ENCODE measurements at regions not wholly inside any gene's neighbourhood (a gene's known extent, or its start where the extent isn't known, plus 50 kb on each side); places are given as distances from the start of the nearest gene placed in this dataset.

DNA sequence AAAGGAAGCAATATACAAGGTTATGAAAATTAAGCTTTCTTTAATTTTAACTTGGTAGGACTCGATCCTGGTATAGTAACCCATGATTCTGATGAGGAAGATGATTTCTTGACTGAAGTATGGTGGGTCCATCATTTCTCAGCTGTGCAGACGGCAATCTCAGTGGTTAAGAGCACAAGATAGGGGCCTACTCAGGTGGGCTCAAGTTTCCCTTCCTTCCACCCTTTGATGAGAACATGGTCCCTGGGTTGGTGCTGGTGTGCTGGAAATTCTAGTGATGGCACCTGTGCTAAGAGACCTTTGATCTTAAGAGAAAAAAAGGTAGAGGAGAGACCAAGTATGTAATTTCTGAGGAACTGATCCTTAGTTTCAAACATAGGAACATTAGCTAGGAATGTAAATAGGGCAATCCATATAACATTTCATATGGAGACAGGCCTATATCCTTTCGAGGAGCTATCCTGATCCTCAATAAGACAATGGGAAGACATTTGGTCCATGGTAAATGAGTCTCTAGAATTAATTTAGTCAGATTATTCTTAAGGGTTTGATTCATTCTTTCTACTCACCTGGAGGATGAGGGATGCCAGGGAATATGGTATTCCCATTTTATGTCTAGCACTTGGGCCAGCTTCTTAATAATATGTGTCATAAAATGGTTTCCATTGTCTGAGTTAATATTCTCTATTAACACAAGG lies 104.5 kb upstream of the NECTIN3 start:
- TF ChIP-seq CEBPB (IDR thresholded peaks at IDR 0.05), result no peak
- TF ChIP-seq EP300 (IDR thresholded peaks at IDR 0.05; ENCODE audit: borderline replicate concordance), result no peak
- TF ChIP-seq FOXM1 (IDR thresholded peaks at IDR 0.05; ENCODE audit: borderline replicate concordance, low read depth), result no peak
- TF ChIP-seq, protein P1, sequence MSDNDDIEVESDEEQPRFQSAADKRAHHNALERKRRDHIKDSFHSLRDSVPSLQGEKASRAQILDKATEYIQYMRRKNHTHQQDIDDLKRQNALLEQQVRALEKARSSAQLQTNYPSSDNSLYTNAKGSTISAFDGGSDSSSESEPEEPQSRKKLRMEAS (IDR thresholded peaks at IDR 0.05), result no peak
- no peak for TF ChIP-seq ZBTB7A (IDR thresholded peaks at IDR 0.05; ENCODE audit: low read depth)
- TF ChIP-seq, protein P2, sequence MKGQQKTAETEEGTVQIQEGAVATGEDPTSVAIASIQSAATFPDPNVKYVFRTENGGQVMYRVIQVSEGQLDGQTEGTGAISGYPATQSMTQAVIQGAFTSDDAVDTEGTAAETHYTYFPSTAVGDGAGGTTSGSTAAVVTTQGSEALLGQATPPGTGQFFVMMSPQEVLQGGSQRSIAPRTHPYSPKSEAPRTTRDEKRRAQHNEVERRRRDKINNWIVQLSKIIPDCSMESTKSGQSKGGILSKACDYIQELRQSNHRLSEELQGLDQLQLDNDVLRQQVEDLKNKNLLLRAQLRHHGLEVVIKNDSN (IDR thresholded peaks at IDR 0.05), result no peak
- TF ChIP-seq YY1 (IDR thresholded peaks at IDR 0.05; ENCODE audit: low read depth), result no peak
- no peak for TF ChIP-seq TCF12 (IDR thresholded peaks at IDR 0.05; ENCODE audit: low read depth)
- TF ChIP-seq CREB1 (IDR thresholded peaks at IDR 0.05; ENCODE audit: low read depth), result no peak
- TF ChIP-seq, protein P3, sequence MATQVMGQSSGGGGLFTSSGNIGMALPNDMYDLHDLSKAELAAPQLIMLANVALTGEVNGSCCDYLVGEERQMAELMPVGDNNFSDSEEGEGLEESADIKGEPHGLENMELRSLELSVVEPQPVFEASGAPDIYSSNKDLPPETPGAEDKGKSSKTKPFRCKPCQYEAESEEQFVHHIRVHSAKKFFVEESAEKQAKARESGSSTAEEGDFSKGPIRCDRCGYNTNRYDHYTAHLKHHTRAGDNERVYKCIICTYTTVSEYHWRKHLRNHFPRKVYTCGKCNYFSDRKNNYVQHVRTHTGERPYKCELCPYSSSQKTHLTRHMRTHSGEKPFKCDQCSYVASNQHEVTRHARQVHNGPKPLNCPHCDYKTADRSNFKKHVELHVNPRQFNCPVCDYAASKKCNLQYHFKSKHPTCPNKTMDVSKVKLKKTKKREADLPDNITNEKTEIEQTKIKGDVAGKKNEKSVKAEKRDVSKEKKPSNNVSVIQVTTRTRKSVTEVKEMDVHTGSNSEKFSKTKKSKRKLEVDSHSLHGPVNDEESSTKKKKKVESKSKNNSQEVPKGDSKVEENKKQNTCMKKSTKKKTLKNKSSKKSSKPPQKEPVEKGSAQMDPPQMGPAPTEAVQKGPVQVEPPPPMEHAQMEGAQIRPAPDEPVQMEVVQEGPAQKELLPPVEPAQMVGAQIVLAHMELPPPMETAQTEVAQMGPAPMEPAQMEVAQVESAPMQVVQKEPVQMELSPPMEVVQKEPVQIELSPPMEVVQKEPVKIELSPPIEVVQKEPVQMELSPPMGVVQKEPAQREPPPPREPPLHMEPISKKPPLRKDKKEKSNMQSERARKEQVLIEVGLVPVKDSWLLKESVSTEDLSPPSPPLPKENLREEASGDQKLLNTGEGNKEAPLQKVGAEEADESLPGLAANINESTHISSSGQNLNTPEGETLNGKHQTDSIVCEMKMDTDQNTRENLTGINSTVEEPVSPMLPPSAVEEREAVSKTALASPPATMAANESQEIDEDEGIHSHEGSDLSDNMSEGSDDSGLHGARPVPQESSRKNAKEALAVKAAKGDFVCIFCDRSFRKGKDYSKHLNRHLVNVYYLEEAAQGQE (IDR thresholded peaks at IDR 0.05; ENCODE audit: low read depth), result no peak
- TF ChIP-seq TAF1 (IDR thresholded peaks at IDR 0.05; ENCODE audit: low read depth), result no peak
- TF ChIP-seq RAD21 (IDR thresholded peaks at IDR 0.05; ENCODE audit: low read depth), result no peak
- no peak for TF ChIP-seq EGR1 (IDR thresholded peaks at IDR 0.05)
- no peak for TF ChIP-seq NFIC (IDR thresholded peaks at IDR 0.05)
- TF ChIP-seq TEAD4 (IDR thresholded peaks at IDR 0.05), result no peak

DNA sequence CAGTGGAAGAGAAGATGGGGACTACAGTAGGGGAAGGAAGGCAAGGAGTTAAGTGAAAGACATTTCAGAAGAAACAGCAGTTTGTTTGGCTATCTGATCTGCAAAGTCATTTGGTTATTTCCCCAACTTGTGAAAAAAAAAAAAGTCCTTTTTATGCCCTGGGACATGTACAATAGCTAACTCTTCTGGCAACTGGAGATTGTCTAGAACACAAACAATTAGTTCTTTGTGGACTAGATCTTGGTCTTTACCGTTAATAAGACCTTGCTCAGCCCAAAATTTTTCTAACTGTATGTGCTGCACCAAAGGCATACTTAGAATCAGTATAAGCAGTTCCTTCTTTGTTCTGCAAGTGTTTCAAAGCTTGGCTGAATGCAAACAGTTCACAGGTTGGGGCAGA lies 103.5 kb upstream of the NECTIN3 start:
- no peak for TF ChIP-seq TEAD4 (IDR thresholded peaks at IDR 0.05)
- TF ChIP-seq, protein P3 (IDR thresholded peaks at IDR 0.05; ENCODE audit: low read depth), result no peak
- no peak for TF ChIP-seq TCF12 (IDR thresholded peaks at IDR 0.05; ENCODE audit: low read depth)
- no peak for TF ChIP-seq YY1 (IDR thresholded peaks at IDR 0.05; ENCODE audit: low read depth)
- TF ChIP-seq CEBPB (IDR thresholded peaks at IDR 0.05), result no peak
- no peak for TF ChIP-seq ZBTB7A (IDR thresholded peaks at IDR 0.05; ENCODE audit: low read depth)
- no peak for TF ChIP-seq RAD21 (IDR thresholded peaks at IDR 0.05; ENCODE audit: low read depth)
- TF ChIP-seq TAF1 (IDR thresholded peaks at IDR 0.05; ENCODE audit: low read depth), result no peak
- TF ChIP-seq EGR1 (IDR thresholded peaks at IDR 0.05), result no peak
- TF ChIP-seq EP300 (IDR thresholded peaks at IDR 0.05; ENCODE audit: borderline replicate concordance), result no peak
- TF ChIP-seq CREB1 (IDR thresholded peaks at IDR 0.05; ENCODE audit: low read depth), result no peak
- TF ChIP-seq, protein P1 (IDR thresholded peaks at IDR 0.05), result no peak

DNA sequence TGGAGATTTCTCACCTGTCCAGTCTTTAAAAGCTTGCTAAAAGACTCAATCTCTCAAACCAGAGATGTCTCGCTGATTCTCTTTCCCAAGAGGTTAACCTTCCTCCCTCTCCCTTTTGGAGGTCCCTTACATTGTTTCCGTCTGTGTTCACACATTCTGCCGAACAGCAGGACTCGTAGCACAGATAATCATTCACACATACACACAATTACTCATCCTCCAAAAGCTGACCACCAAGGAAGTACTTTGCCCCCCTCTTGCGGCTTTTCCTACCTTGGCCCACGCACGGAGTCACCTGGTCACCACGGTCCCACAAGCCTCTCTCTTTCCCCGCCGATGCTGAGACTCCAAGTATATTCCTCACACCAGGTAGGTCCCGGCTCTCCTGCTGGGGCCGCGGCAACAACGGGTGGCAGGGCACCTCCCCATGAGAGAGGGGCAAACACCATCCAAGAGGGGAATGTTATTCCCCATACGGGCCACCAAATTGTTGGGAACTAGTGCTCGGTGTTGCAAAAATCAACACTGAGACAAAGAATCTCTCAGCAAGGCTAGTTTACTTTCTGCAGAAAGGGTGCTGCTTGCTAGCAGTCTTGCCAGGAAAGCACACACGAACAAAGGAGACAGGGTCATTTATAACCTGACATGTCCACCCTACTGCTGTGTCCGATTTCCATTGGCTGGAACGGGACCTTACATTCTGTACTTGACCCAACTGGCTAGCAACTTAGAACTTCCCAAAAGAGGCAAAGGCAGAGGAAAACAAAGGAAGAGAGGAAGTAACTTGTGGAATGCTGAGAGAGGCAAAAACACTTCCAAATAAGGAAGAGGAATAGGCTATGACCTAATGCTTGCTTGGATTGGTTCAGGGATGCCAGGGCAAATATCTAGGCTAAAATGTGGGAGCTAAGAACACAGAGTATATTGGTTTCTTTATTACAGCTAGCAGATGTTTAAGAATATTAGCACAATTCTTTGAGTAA lies 102.1 kb upstream of the NECTIN3 start:
- TF ChIP-seq YY1 (IDR thresholded peaks at IDR 0.05; ENCODE audit: low read depth) (no peak), TAF1 (IDR thresholded peaks at IDR 0.05; ENCODE audit: low read depth) (no peak), EGR1 (IDR thresholded peaks at IDR 0.05) (no peak), TCF12 (IDR thresholded peaks at IDR 0.05; ENCODE audit: low read depth) (no peak), CREB1 (IDR thresholded peaks at IDR 0.05; ENCODE audit: low read depth) (no peak), TEAD4 (IDR thresholded peaks at IDR 0.05) (no peak), CEBPB (IDR thresholded peaks at IDR 0.05) (no peak), RAD21 (IDR thresholded peaks at IDR 0.05; ENCODE audit: low read depth) (no peak), EP300 (IDR thresholded peaks at IDR 0.05; ENCODE audit: borderline replicate concordance) (no peak), ZBTB7A (IDR thresholded peaks at IDR 0.05; ENCODE audit: low read depth) (no peak), FOXM1 (IDR thresholded peaks at IDR 0.05; ENCODE audit: borderline replicate concordance, low read depth) (no peak), NFIC (IDR thresholded peaks at IDR 0.05) (no peak)
- TF ChIP-seq, protein P2 (IDR thresholded peaks at IDR 0.05), result no peak
- TF ChIP-seq, protein P3 (IDR thresholded peaks at IDR 0.05; ENCODE audit: low read depth), result no peak
- TF ChIP-seq, protein P1 (IDR thresholded peaks at IDR 0.05), result no peak

All from Ishikawa (cell line).